Fibroblast of mammary gland (primary cell): ENCODE measurements at regions not wholly inside any gene's neighbourhood (a gene's known extent, or its start where the extent isn't known, plus 50 kb on each side); places are given as distances from the start of the nearest gene placed in this dataset.

Experiments used
- DNase-seq: peaks from one replicate; pipeline ENCODE4 v3.0.0-alpha.2; 2010; ENCODE audit warnings: low read depth
- H3K4me3 ChIP-seq: 2 replicates; pipeline ENCODE4 v1.5.1; 2011; ENCODE audit warnings: low read depth, mild to moderate bottlenecking, low read length, moderate library complexity; ENCODE audit not compliant: control insufficient read depth
- TF ChIP-seq, protein P1 (sequence below): conservative IDR thresholded peaks from 2 replicates; pipeline ENCODE4 v1.5.1; 2011; ENCODE audit warnings: low read depth, low read length, inconsistent platforms; ENCODE audit not compliant: control insufficient read depth, insufficient read depth

DNA sequence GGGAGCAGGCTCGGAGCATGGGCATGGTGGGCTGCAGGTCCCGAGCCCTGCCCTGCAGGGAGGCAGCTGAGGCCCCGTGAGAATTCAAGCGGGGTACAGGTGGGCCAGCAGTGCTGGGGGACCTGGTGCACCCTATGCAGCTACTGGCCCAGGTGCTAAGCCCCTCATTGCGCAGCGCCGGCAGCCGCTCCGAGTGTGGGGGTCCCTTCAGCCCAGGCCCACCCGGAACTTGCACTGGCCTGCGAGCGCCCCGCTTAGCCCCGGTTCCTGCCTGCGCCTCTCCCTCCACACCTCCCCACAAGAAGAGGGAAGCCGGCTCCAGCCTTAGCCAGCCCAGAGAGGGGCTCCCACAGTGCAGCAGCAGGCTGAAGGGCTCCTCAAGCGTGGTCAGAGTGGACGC is 250.7 kb downstream of the CRPPA start:
- H3K4me3 ChIP-seq: no peak overlapping the region
- TF ChIP-seq, protein P1, sequence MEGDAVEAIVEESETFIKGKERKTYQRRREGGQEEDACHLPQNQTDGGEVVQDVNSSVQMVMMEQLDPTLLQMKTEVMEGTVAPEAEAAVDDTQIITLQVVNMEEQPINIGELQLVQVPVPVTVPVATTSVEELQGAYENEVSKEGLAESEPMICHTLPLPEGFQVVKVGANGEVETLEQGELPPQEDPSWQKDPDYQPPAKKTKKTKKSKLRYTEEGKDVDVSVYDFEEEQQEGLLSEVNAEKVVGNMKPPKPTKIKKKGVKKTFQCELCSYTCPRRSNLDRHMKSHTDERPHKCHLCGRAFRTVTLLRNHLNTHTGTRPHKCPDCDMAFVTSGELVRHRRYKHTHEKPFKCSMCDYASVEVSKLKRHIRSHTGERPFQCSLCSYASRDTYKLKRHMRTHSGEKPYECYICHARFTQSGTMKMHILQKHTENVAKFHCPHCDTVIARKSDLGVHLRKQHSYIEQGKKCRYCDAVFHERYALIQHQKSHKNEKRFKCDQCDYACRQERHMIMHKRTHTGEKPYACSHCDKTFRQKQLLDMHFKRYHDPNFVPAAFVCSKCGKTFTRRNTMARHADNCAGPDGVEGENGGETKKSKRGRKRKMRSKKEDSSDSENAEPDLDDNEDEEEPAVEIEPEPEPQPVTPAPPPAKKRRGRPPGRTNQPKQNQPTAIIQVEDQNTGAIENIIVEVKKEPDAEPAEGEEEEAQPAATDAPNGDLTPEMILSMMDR: no peak
- no peak for DNase-seq

DNA sequence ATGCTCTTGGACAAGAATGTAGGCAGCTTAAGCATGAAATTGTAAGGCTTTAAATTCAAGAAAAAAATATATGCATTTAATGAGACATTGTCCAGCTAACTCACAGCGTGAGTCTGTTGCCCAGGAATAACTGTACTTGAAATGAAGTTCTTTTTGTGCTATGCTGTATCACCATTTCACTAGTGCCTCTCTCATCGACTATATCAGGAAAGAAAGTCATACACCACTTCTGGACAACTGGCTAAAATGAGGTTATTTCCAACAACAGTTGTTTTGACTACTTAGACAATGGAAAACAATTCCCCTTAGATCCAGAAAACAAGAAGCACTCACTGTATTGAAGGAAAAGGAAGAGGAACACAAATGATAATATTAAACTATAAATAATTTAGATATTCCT is 251.8 kb downstream of the CRPPA start:
- DNase-seq: no peak
- no peak overlapping the region for H3K4me3 ChIP-seq
- TF ChIP-seq, protein P1: no peak

DNA sequence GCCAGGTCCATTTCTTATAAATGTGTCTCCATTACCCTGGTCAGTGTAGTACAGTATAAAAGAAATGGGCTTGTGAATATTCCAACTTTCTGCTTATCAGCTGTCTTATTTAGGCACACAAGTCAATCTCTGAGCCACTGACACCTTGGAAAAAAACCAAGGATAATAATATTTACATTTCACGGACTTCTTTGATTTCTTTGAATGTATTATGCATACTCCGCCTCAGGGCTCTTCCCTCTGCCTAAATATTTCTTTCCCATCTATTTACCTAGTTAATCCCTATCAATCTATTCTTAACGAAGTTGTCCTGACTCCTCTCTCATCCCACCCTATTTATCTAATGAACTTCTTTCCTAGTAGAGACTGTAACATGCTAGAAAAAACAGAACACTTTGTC is 253.8 kb downstream of the CRPPA start:
- TF ChIP-seq, protein P1: no peak
- DNase-seq: no peak
- no peak overlapping the region for H3K4me3 ChIP-seq

DNA sequence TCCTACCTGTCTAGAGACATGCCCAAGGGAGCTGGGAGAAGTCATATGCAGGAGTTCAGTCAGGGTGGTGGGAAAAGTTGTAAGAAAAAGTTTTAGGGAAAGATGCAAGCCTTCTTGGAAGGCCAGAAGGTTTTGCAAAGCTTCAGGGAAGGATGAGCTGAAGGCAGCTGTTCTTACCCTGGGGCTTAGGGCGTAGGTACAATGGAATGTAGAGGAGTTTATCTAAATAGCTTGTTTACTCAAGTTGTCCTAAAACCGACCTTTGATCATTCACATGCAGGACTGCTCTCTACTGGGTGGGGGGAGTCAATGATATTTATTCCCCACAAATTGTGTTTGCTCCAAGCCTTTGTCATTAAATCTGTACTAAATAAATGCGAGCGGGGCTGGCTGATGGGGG is 277.0 kb downstream of the CRPPA start:
- H3K4me3 ChIP-seq: no peak overlapping the region
- no peak for DNase-seq
- TF ChIP-seq, protein P1: no peak

DNA sequence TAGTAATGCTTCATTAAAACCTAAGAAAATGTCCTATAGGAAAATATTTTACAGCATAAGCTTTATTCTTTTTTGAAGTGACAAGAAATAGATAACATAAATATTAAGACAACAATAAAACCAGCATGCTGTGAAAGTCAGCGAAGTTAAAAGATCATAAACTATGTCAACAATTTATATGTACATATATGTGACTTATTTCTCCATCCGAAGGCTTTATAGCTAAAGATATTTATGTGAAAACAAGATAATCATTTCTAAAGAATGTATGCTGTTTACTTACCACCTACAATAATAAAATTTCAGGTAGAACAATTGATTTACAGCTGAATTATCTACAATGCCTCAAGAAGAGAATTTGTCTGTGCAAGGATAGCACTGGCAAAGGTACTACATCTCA is 283.4 kb downstream of the CRPPA start:
- DNase-seq: no peak
- TF ChIP-seq, protein P1: no peak
- no peak overlapping the region for H3K4me3 ChIP-seq

DNA sequence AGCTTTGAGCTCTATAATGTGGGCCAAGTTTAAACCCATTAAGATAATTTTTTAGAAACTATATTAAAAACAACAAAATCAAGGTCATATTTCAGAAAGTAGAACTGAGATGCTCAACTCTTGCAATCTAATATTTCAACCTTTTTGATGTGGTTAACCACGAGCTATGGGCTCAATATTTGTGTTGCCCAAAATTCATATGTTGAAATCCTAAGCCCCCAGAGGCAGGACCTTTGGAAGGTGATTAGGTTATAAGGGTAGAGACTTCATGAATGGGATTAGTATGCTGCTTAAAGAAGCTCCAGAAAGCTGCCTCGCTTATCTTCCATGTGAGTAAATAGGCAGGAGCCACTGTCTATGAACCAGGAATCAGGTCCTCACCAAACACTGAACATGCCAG is 284.4 kb downstream of the CRPPA start:
- TF ChIP-seq, protein P1: no peak
- DNase-seq: peak; percentile 25
- no peak overlapping the region for H3K4me3 ChIP-seq

DNA sequence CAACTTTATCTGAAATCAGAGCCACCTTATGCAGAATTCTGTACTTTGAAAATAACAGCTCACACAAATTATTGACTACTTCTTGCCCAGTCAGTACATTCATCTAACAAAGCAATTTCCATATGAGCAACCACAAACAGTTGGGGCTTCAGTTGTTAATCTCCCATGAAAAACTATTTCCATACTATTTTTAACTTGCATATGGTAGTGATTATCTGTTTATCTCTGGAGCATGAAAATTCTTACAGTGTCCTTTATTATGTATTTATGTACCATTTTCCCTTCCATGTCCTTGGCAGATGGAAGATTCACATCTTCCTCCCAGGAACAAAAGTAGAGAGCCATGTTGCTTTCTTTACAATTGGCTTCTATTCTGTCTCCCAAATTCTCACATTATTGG is 285.7 kb downstream of the CRPPA start:
- DNase-seq: peak; percentile 69
- TF ChIP-seq, protein P1: no peak

More for the DNA sequence above, 285.7 kb downstream of the CRPPA start:
- H3K4me3 ChIP-seq: no peak overlapping the region
